Activated T-helper 1 cell treated with anti-CD3 and anti-CD28 coated beads, Interleukin-12 subunit alpha, Interleukin-12 subunit beta, Interleukin-2, Interleukin-4 antibody, amounts not matched to agents 30 ng/mL and 10 ng/mL and 1 ng/mL, durations not matched to agents 14 hours and 24 hours and 36 hours (primary cell): ENCODE measurements at regions not wholly inside any gene's neighbourhood (a gene's known extent, or its start where the extent isn't known, plus 50 kb on each side); places are given as distances from the start of the nearest gene placed in this dataset.

Experiments used
- DNase-seq: peaks from one replicate; pipeline ENCODE4 v3.0.0; 2021; ENCODE audit warnings: low spot score
- H3K27ac Mint-ChIP-seq: one replicate; pipeline ENCODE4 v1.8.0; 2021; ENCODE audit warnings: mild to moderate bottlenecking, mixed read lengths
- H3K27me3 Mint-ChIP-seq: one replicate; pipeline ENCODE4 v1.8.0; 2022; ENCODE audit warnings: mild to moderate bottlenecking, moderate library complexity, mixed read lengths; ENCODE audit not compliant: insufficient read depth
- H3K36me3 Mint-ChIP-seq: one replicate; pipeline ENCODE4 v1.8.0; 2021; ENCODE audit warnings: low read depth, mixed read lengths
- H3K4me1 Mint-ChIP-seq: one replicate; pipeline ENCODE4 v1.8.0; 2021; ENCODE audit warnings: low read depth, mixed read lengths
- H3K4me3 Mint-ChIP-seq: one replicate; pipeline ENCODE4 v1.8.0; 2021; ENCODE audit warnings: mild to moderate bottlenecking, moderate library complexity, mixed read lengths
- H3K9me3 Mint-ChIP-seq: one replicate; pipeline ENCODE4 v1.8.0; 2021; ENCODE audit warnings: mixed read lengths
- intact Hi-C: fragments of 100-400 bp; cut with micrococcal nuclease; formaldehyde crosslinking; loops from one replicate; pipeline ENCODE4 v1.15.1; 2024

GRCh38 chr18:68475883-68476282, 239.0 kb downstream of the TMX3 start:
- no peaks in the 10 kb centered on the region for H3K9me3 Mint-ChIP-seq
- H3K4me3 Mint-ChIP-seq: no peak overlapping the region
- no peak overlapping the region for H3K27ac Mint-ChIP-seq
- H3K27me3 Mint-ChIP-seq: no peaks in the 10 kb centered on the region
- H3K4me1 Mint-ChIP-seq: no peaks in the 10 kb centered on the region
- intact Hi-C loops: no loop called here
- H3K36me3 Mint-ChIP-seq: no peaks in the 10 kb centered on the region
- DNase-seq: no peak

GRCh38 chr18:68472701-68473295, 242.1 kb downstream of the TMX3 start:
- Mint-ChIP-seq H3K27ac (no peak overlapping the region), H3K4me3 (no peak overlapping the region)

GRCh38 chr18:68469049-68469625, 245.8 kb downstream of the TMX3 start:
- intact Hi-C loops: no loop called here
- no peak overlapping the region for H3K27ac Mint-ChIP-seq
- no peaks in the 10 kb centered on the region for H3K27me3 Mint-ChIP-seq
- H3K9me3 Mint-ChIP-seq: no peaks in the 10 kb centered on the region
- no peak overlapping the region for H3K4me3 Mint-ChIP-seq
- H3K4me1 Mint-ChIP-seq: peaks cover 6% of the 10 kb centered on the region
- DNase-seq: no peak
- no peaks in the 10 kb centered on the region for H3K36me3 Mint-ChIP-seq

More at GRCh38 chr18:68472701-68473295, 242.1 kb downstream of the TMX3 start:
- peaks cover 4% of the 10 kb centered on the region for H3K4me1 Mint-ChIP-seq
- no peak for DNase-seq
- intact Hi-C loops: no loop called here
- H3K36me3 Mint-ChIP-seq: no peaks in the 10 kb centered on the region
- H3K9me3 Mint-ChIP-seq: no peaks in the 10 kb centered on the region
- no peaks in the 10 kb centered on the region for H3K27me3 Mint-ChIP-seq

- DNase-seq: no peak
- H3K4me1 Mint-ChIP-seq: peaks cover 6% of the 10 kb centered on the region
- H3K27me3 Mint-ChIP-seq: no peaks in the 10 kb centered on the region
- no peak overlapping the region for H3K27ac Mint-ChIP-seq
- no peaks in the 10 kb centered on the region for H3K36me3 Mint-ChIP-seq
- no peak overlapping the region for H3K4me3 Mint-ChIP-seq
- intact Hi-C loops: no loop called here
- H3K9me3 Mint-ChIP-seq: no peaks in the 10 kb centered on the region
These were observed 247.0 kb downstream of the TMX3 start for GRCh38 chr18:68467957-68468356.

- Mint-ChIP-seq H3K27ac (no peak overlapping the region), H3K4me3 (no peak overlapping the region), H3K36me3 (no peaks in the 10 kb centered on the region), H3K9me3 (no peaks in the 10 kb centered on the region), H3K27me3 (no peaks in the 10 kb centered on the region), H3K4me1 (peaks cover 6% of the 10 kb centered on the region)
- DNase-seq: no peak
- intact Hi-C loops: no loop called here
These were observed 247.6 kb downstream of the TMX3 start for GRCh38 chr18:68467329-68467728.

- intact Hi-C loops: no loop called here
- no peaks in the 10 kb centered on the region for H3K36me3 Mint-ChIP-seq
- H3K9me3 Mint-ChIP-seq: no peaks in the 10 kb centered on the region
- no peak overlapping the region for H3K27ac Mint-ChIP-seq
- no peak overlapping the region for H3K4me3 Mint-ChIP-seq
- no peaks in the 10 kb centered on the region for H3K27me3 Mint-ChIP-seq
- H3K4me1 Mint-ChIP-seq: peaks cover 6% of the 10 kb centered on the region
- DNase-seq: no peak
These were observed 248.2 kb downstream of the TMX3 start for GRCh38 chr18:68466672-68467071.

GRCh38 chr18:68462766-68463165, 252.1 kb downstream of the TMX3 start:
- Mint-ChIP-seq H3K9me3 (no peaks in the 10 kb centered on the region), H3K27me3 (no peaks in the 10 kb centered on the region), H3K4me3 (no peak overlapping the region), H3K4me1 (peaks cover 1% of the 10 kb centered on the region), H3K27ac (no peak overlapping the region), H3K36me3 (no peaks in the 10 kb centered on the region)
- DNase-seq: no peak
- intact Hi-C loops: no loop called here

- H3K9me3 Mint-ChIP-seq: no peaks in the 10 kb centered on the region
- H3K27ac Mint-ChIP-seq: no peak overlapping the region
- H3K36me3 Mint-ChIP-seq: no peaks in the 10 kb centered on the region
- DNase-seq: no peak
- H3K4me3 Mint-ChIP-seq: no peak overlapping the region
- intact Hi-C loops: no loop called here
- H3K27me3 Mint-ChIP-seq: no peaks in the 10 kb centered on the region
- no peaks in the 10 kb centered on the region for H3K4me1 Mint-ChIP-seq
These were observed 252.8 kb downstream of the TMX3 start for GRCh38 chr18:68462148-68462547.

GRCh38 chr18:68461481-68462018, 253.4 kb downstream of the TMX3 start:
- H3K4me1 Mint-ChIP-seq: no peaks in the 10 kb centered on the region
- H3K9me3 Mint-ChIP-seq: no peaks in the 10 kb centered on the region
- intact Hi-C loops: no loop called here
- H3K27ac Mint-ChIP-seq: no peak overlapping the region
- DNase-seq: no peak
- H3K4me3 Mint-ChIP-seq: no peak overlapping the region
- no peaks in the 10 kb centered on the region for H3K27me3 Mint-ChIP-seq
- no peaks in the 10 kb centered on the region for H3K36me3 Mint-ChIP-seq

- H3K4me3 Mint-ChIP-seq: no peak overlapping the region
- H3K4me1 Mint-ChIP-seq: no peaks in the 10 kb centered on the region
- H3K36me3 Mint-ChIP-seq: no peaks in the 10 kb centered on the region
- no peak for DNase-seq
- intact Hi-C loops: no loop called here
- H3K9me3 Mint-ChIP-seq: no peaks in the 10 kb centered on the region
- H3K27me3 Mint-ChIP-seq: no peaks in the 10 kb centered on the region
- no peak overlapping the region for H3K27ac Mint-ChIP-seq
These were observed 254.9 kb downstream of the TMX3 start for GRCh38 chr18:68459968-68460367.

GRCh38 chr18:68456985-68457384, 257.9 kb downstream of the TMX3 start:
- Mint-ChIP-seq H3K27me3 (no peaks in the 10 kb centered on the region), H3K36me3 (no peaks in the 10 kb centered on the region), H3K9me3 (no peaks in the 10 kb centered on the region), H3K4me1 (no peaks in the 10 kb centered on the region), H3K4me3 (no peak overlapping the region), H3K27ac (no peak overlapping the region)
- intact Hi-C loops: no loop called here
- no peak for DNase-seq

GRCh38 chr18:68455229-68455603, 259.7 kb downstream of the TMX3 start:
- no peak overlapping the region for H3K4me3 Mint-ChIP-seq
- no peaks in the 10 kb centered on the region for H3K27me3 Mint-ChIP-seq
- no peak overlapping the region for H3K27ac Mint-ChIP-seq
- H3K36me3 Mint-ChIP-seq: no peaks in the 10 kb centered on the region
- no peak for DNase-seq
- H3K9me3 Mint-ChIP-seq: no peaks in the 10 kb centered on the region
- intact Hi-C loops: no loop called here
- no peaks in the 10 kb centered on the region for H3K4me1 Mint-ChIP-seq

GRCh38 chr18:68454511-68455228, 260.2 kb downstream of the TMX3 start:
- no peaks in the 10 kb centered on the region for H3K27me3 Mint-ChIP-seq
- H3K27ac Mint-ChIP-seq: no peak overlapping the region
- H3K9me3 Mint-ChIP-seq: no peaks in the 10 kb centered on the region
- intact Hi-C loops: no loop called here
- no peaks in the 10 kb centered on the region for H3K4me1 Mint-ChIP-seq
- no peaks in the 10 kb centered on the region for H3K36me3 Mint-ChIP-seq
- no peak overlapping the region for H3K4me3 Mint-ChIP-seq
- no peak for DNase-seq
